HCT116 (cell line): ENCODE measurements at regions not wholly inside any gene's neighbourhood (a gene's known extent, or its start where the extent isn't known, plus 50 kb on each side); places are given as distances from the start of the nearest gene placed in this dataset.

Experiments
- ATAC-seq: fragments of 200-7000 bp; cut with Tn5 transposase; 2 replicates; pipeline ENCODE4 v1.9.1; 2020; ENCODE audit warnings: mild to moderate bottlenecking, moderate library complexity
- BruUV-seq: library from RNA; stranded (reverse); fragments of 400-500 nt; replicated peaks from 2 replicates; lab custom pipeline; 2021; lab: Mats Ljungman, UMichigan
- CTCF ChIA-PET: fragments of 300-600 bp; sonication (Branson Sonifier 250); formaldehyde crosslinking; loops from one replicate; lab custom pipeline; 2021; ENCODE audit warnings: antibody characterized with exemption; lab: Charles Lee
- POLR2A ChIA-PET: fragments of 300-600, 350-600 bp; sonication (Branson Sonifier 250); formaldehyde crosslinking; loops from one replicate; lab custom pipeline; 2021; ENCODE audit warnings: antibody characterized with exemption; lab: Charles Lee
- RAD21 ChIA-PET, 2 experiments: fragments of 300-600 bp; sonication (Branson Sonifier 250); formaldehyde crosslinking; loops; one replicate each; lab custom pipeline; 2023; ENCODE audit warnings: low total read pairs in 2 of 2; ENCODE audit not compliant: uncharacterized antibody in 2 of 2, unreplicated experiment in 2 of 2, low non-redundant PET in 1 of 2; lab: Charles Lee
- DNase-seq: peaks from one replicate; pipeline ENCODE4 v3.0.0-alpha.2; 2010; ENCODE audit warnings: low read depth, low spot score
- H2AFZ ChIP-seq: fragments of 200-600 bp; shearing (Covaris generic), sonication (generic); 2 replicates; pipeline ENCODE4 v1.6.1; 2017; ENCODE audit warnings: low read depth, mixed run types, mixed read lengths, antibody characterized with exemption, low read length; ENCODE audit not compliant: poor library complexity, severe bottlenecking
- H3K27ac ChIP-seq: 2 replicates; pipeline ENCODE4 v1.5.1; 2012; ENCODE audit warnings: low read depth, low read length
- H3K27me3 ChIP-seq: fragments of 200-600 bp; sonication (generic); 2 replicates; pipeline ENCODE4 v1.6.1; 2016; ENCODE audit warnings: mixed run types, low read length, mixed read lengths; ENCODE audit not compliant: insufficient read depth
- H3K36me3 ChIP-seq, 2 experiments: fragments of 200-500 bp in 1 of 2; fragments of 200-600 bp in 1 of 2; sonication (Bioruptor generic) in 1 of 2; sonication (generic) in 1 of 2; 2 replicates each; pipeline versions ENCODE4 v1.5.1 to v1.6.1; 2014 to 2016; ENCODE audit warnings: low read length in 2 of 2, inconsistent platforms in 1 of 2, mixed read lengths in 1 of 2, mixed run types in 1 of 2; ENCODE audit not compliant: insufficient read depth in 2 of 2, control insufficient read depth in 1 of 2
- H3K4me1 ChIP-seq, 2 experiments: fragments of 200-600 bp in 1 of 2; sonication (generic) in 1 of 2; 2 replicates each; pipeline versions ENCODE4 v1.5.1 to v1.6.1; 2012 to 2017; ENCODE audit warnings: low read length in 2 of 2, inconsistent platforms in 1 of 2, mild to moderate bottlenecking in 1 of 2, mixed read lengths in 1 of 2, mixed run types in 1 of 2, moderate library complexity in 1 of 2; ENCODE audit not compliant: insufficient read depth in 2 of 2, control insufficient read depth in 1 of 2
- H3K4me2 ChIP-seq: fragments of 200-600 bp; sonication (generic); 2 replicates; pipeline ENCODE4 v1.6.1; 2017; ENCODE audit warnings: mixed run types, low read length, mixed read lengths
- H3K4me3 ChIP-seq, 2 experiments: fragments of 200-600 bp in 1 of 2; sonication (generic) in 1 of 2; replicated peaks in 1 of 2; 2 replicates each; pipeline ENCODE4 v1.5.1; 2011 to 2016; ENCODE audit warnings: low read length in 2 of 2, control low read depth in 1 of 2, low read depth in 1 of 2, mild to moderate bottlenecking in 1 of 2, mixed read lengths in 1 of 2, mixed run types in 1 of 2
- H3K79me2 ChIP-seq: fragments of 200-600 bp; sonication (generic); 2 replicates; pipeline ENCODE4 v1.6.1; 2017; ENCODE audit warnings: mild to moderate bottlenecking, mixed run types, low read length, moderate library complexity, mixed read lengths; ENCODE audit not compliant: insufficient read depth
- H3K9ac ChIP-seq: fragments of 200-600 bp; sonication (generic); 2 replicates; pipeline ENCODE4 v1.6.1; 2016; ENCODE audit warnings: low read length, mixed read lengths
- H3K9me2 ChIP-seq: fragments of 200-600 bp; sonication (generic), shearing (Covaris generic); 2 replicates; pipeline ENCODE4 v1.6.1; 2017; ENCODE audit warnings: mixed run types, mild to moderate bottlenecking, moderate library complexity; ENCODE audit not compliant: insufficient read depth
- H3K9me3 ChIP-seq, 2 experiments: fragments of 200-500 bp in 1 of 2; fragments of 200-600 bp in 1 of 2; sonication (Bioruptor generic) in 1 of 2; sonication (generic) in 1 of 2; 2 replicates each; pipeline ENCODE4 v1.6.1; 2014 to 2017; ENCODE audit warnings: low read length in 2 of 2, mixed read lengths in 2 of 2, inconsistent platforms in 1 of 2, low read depth in 1 of 2, mild to moderate bottlenecking in 1 of 2, mixed run types in 1 of 2, moderate library complexity in 1 of 2; ENCODE audit not compliant: control insufficient read depth in 1 of 2, insufficient read depth in 1 of 2
- H4K20me1 ChIP-seq: fragments of 200-600 bp; sonication (generic), shearing (Covaris generic); 2 replicates; pipeline ENCODE4 v1.6.1; 2017; ENCODE audit warnings: mixed run types, mild to moderate bottlenecking, moderate library complexity; ENCODE audit not compliant: insufficient read depth
- ATF3 ChIP-seq: IDR thresholded peaks from 2 replicates; pipeline ENCODE4 v1.6.1; 2012
- CEBPB ChIP-seq: IDR thresholded peaks from 2 replicates; pipeline ENCODE4 v1.6.1; 2012; ENCODE audit warnings: low read depth
- CTCF ChIP-seq, 3 experiments: fragments of 200-600 bp in 1 of 3; sonication (generic) in 1 of 3; IDR thresholded peaks in 2 of 3; conservative IDR thresholded peaks in 1 of 3; 2 replicates each; pipeline ENCODE4 v1.5.1; 2012 to 2017; ENCODE audit warnings: low read depth in 2 of 3, low read length in 2 of 3, antibody characterized with exemption in 1 of 3, borderline replicate concordance in 1 of 3, control low read depth in 1 of 3, mild to moderate bottlenecking in 1 of 3, mixed read lengths in 1 of 3, mixed run types in 1 of 3, moderate library complexity in 1 of 3; ENCODE audit not compliant: insufficient read depth in 1 of 3
- EZH2phosphoT487 ChIP-seq: fragments of 200-600 bp; IDR thresholded peaks from 2 replicates; pipeline ENCODE4 v1.6.1; 2018; ENCODE audit warnings: antibody characterized with exemption, borderline replicate concordance
- FOSL1 ChIP-seq: IDR thresholded peaks from 2 replicates; pipeline ENCODE4 v1.6.1; 2012; ENCODE audit warnings: low read depth
- JUND ChIP-seq: IDR thresholded peaks from 2 replicates; pipeline ENCODE4 v1.6.1; 2012
- POLR2A ChIP-seq: IDR thresholded peaks from 2 replicates; pipeline ENCODE4 v1.7.0; 2011; ENCODE audit warnings: borderline replicate concordance; ENCODE audit not compliant: insufficient read depth, insufficient read length; ENCODE audit errors: extremely low read depth
- POLR2AphosphoS5 ChIP-seq: IDR thresholded peaks from 2 replicates; pipeline ENCODE4 v1.6.1; 2011; ENCODE audit warnings: mild to moderate bottlenecking, low read depth, low read length, moderate library complexity
- RAD21 ChIP-seq: IDR thresholded peaks from 2 replicates; pipeline ENCODE4 v1.6.1; 2012; ENCODE audit warnings: low read depth, mild to moderate bottlenecking
- REST ChIP-seq: IDR thresholded peaks from 2 replicates; pipeline ENCODE4 v1.6.1; 2012; ENCODE audit warnings: low read depth
- SP1 ChIP-seq: IDR thresholded peaks from 2 replicates; pipeline ENCODE4 v1.6.1; 2012; ENCODE audit warnings: low read depth
- SRF ChIP-seq: IDR thresholded peaks from 2 replicates; pipeline ENCODE4 v1.6.1; 2012; ENCODE audit warnings: low read depth
- ZFX ChIP-seq: fragments of 450-650 bp; IDR thresholded peaks from 2 replicates; pipeline ENCODE4 v1.6.1; 2017
- ZNF274 ChIP-seq: fragments of 200-500 bp; sonication (Bioruptor generic); IDR thresholded peaks from 2 replicates; pipeline ENCODE4 v1.6.1; 2014; ENCODE audit warnings: mild to moderate bottlenecking, low read depth, low read length, inconsistent platforms
- intact Hi-C: fragments of 100-400 bp; cut with micrococcal nuclease; formaldehyde crosslinking; loops from 2 replicates; pipeline ENCODE4 v1.10.0; 2022

DNA sequence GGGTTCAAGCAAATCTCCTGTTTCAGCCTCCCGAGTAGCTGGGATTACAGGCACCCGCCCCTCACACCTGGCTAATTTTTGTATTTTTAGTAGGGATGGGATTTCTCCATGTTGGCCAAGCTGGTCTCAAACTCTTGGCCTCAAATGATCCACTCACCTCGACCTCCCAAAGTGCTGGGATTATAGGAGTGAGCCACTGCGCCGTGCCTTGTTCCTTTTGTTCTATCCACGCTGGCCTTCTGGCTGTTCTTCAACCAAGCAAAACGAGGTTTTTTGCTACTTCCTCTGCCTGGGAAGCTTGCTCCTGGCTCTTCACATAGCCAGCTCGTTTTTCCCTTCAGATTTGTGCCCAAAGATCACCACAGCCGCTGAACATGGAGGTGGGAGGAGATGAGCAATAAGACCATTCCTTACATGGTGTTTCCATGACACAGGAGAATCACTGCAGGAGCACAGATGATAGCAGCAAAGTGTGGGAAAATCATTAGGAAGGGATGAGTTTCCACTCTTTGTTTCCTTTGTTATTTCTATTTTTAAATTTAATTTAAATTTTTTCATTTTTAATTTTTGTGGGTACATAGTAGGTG is 201.0 kb upstream of the ZNF217 start:
- H3K4me2 ChIP-seq = no peak overlapping the region
- H3K27me3 ChIP-seq = no peaks in the 10 kb centered on the region
- peaks cover 2 to 15% of the 10 kb centered on the region in 2 experiments; a peak in 3 of 4 replicates for H3K4me1 ChIP-seq
- DNase-seq = no peak
- H4K20me1 ChIP-seq = no peaks in the 10 kb centered on the region
- TF ChIP-seq EZH2phosphoT487 (no peak), SRF (no peak), JUND (no peak), SP1 (no peak), REST (no peak), ZNF274 (no peak), POLR2A (no peak), ZFX (no peak), CEBPB (no peak), RAD21 (no peak), FOSL1 (no peak), CTCF (IDR thresholded peaks at IDR 0.05 in 2 of 3, conservative IDR thresholded peaks at IDR 0.05 in 1 of 3; ENCODE audit: borderline replicate concordance in 1 of 3, insufficient read depth in 1 of 3, low read depth in 2 of 3, low read length in 2 of 3) (no peak), ATF3 (no peak), POLR2AphosphoS5 (no peak)
- TF ChIP-seq, all 23 proteins: peak for 0
- Histone ChIP-seq H3K27ac (no peak overlapping the region), H3K9ac (no peak overlapping the region), H3K79me2 (no peaks in the 10 kb centered on the region), H2AFZ (no peak overlapping the region), H3K9me3 (no peaks in the 10 kb centered on the region), H3K9me2 (no peaks in the 10 kb centered on the region), H3K4me3 (no peak overlapping the region), H3K36me3 (no peaks in the 10 kb centered on the region)
- RAD21 ChIA-PET = no interaction called here
- POLR2A ChIA-PET = no interaction called here
- intact Hi-C loops = no loop called here
- BruUV-seq = no TSS peak
- no peak for ATAC-seq
- CTCF ChIA-PET = no interaction called here
